T-helper 1 cell treated with Interleukin-12 subunit alpha and Interleukin-12 subunit beta and Interleukin-4 antibody, amounts not matched to agents 30 ng/mL and 1 ng/mL, for 36 hours (primary cell): ENCODE measurements at regions not wholly inside any gene's neighbourhood (a gene's known extent, or its start where the extent isn't known, plus 50 kb on each side); places are given as distances from the start of the nearest gene placed in this dataset.

Experiments
- intact Hi-C: fragments of 100-400 bp; cut with micrococcal nuclease; formaldehyde crosslinking; loops from one replicate; pipeline ENCODE4 v1.15.1; 2024

DNA sequence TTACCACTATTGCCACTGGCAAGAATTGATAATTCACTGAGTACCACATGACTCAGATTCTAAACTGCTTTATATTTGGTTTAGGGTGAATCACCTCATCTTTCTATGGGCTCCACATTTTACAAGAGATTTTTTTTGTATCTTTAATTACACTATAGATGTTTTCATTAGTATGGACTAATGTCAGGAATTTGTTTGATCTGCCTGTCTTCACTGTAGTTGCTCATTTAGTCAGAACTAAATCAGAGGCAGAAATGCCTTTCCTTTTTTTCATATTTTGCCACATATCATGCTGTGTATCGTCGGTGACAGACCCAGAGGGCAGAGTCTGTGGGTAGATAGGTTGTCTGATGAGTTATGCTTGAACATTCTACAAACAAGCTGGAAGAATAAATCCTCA lies 524.1 kb downstream of the METTL15 start:
- intact Hi-C loops = no loop called here

GRCh38 chr11:28631148-28631547 lies 523.0 kb downstream of the METTL15 start:
- intact Hi-C loops = no loop called here

DNA sequence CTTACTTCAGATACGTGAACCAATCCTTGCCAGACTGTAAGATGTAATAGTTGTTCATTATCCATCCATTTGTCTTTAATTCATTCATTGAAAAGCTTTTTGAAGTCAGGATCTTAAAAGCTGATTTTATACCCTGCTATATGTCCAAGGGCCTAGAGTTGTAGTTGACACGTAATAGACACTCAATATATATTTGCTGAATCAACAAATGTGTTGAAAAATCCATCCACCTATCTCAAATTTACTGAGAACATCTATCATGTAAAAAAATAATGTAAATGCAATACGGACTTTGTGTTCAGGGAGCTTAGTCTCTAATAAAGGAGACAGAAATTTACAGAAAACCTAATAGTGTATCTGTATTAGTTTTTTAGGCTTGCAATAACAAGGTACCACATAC lies 521.0 kb downstream of the METTL15 start:
- intact Hi-C loops = no loop called here

- intact Hi-C loops = no loop called here
These were observed 520.2 kb downstream of the METTL15 start for GRCh38 chr11:28628412-28628811.

- intact Hi-C loops = no loop called here
These were observed 519.6 kb downstream of the METTL15 start for GRCh38 chr11:28627690-28628255.

GRCh38 chr11:28625532-28625931 lies 517.3 kb downstream of the METTL15 start:
- intact Hi-C loops = no loop called here

- intact Hi-C loops = no loop called here
These were observed 513.6 kb downstream of the METTL15 start for GRCh38 chr11:28621753-28622152.

DNA sequence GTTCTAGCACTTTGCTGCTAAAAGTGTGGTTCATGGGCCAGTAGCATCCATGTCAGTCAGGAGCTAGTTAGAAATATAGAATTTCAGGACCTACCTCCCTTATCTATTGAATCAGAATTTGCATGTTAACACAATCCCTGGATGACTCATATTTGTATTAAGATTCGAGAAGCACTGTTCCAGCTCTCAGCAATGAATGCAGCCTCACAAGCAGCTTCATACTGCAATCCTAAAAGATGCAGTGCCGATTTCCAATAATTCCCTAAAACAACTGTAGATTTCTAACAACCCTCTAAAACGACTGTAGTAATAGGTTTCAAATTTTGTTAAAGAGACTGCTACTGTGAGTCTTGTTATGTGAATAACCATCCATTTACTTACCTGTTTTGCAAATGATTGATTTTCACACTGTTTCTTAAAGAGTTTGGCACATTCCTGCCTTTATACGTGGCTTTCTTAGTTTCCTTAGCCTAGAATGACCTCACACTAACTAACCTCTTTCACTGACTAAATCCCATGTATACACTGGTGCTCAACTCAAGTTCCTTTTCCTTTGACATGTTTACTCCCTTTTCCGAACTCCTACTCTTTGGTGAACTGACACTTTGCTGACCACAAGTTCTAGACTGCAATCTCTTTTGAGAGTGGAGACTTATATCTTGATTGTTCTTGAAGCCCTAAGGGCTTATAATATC lies 511.8 kb downstream of the METTL15 start:
- intact Hi-C loops = no loop called here

DNA sequence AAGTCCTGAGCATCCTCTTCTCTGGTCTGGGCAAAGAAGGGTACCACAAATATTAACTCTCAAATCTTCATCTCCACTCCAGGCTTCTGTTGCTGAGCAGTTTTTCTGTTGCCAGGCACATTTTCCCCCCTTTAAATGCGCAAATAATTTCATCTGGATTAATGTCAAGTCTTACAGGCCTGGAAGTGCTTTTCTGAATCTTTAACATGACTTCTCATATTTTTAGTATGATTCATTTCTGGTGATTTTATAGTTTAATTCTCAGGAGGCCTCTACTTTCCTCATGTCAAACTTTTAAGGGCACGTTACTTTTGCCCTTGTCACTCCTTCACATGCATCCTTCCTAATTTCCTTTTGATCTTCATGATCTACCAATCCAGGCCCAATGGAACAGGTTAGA lies 510.2 kb downstream of the METTL15 start:
- intact Hi-C loops = no loop called here

DNA sequence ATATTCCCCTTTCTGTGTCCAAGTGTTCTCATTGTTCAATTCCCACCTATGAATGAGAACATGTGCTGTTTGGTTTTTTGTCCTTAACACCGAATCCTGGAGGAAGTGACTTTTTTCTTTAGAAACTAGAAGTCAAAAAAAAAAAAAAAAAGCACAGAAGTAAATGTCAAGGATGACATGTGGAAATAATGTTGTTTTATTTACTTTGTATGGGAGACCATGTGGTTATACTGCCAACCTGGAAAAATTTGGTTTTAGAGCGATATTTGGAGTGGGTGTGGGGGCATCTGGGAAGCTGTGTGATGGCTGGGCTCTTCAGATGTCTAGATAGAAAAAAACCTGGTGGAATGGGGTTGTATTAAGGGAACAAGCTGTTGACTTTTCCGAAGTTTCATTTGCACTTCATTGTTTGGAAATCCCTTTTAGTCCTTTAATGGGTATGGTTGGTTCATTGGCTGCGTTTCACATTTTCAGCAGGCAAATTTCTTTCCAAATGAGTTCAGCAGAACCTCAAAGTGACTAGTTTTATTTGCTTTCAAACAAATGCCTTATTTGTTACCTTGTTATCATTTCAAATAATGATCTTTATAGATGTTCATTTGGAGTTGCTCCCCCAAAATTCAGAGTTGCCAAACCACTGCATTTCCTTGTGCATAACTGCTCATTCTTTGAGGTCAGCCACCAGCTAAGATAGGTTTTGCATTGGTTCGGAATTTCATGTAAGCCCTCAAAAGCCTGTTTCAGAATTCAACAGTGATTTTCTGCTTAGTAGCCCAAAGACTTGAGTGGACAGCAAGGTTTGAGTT lies 508.2 kb downstream of the METTL15 start:
- intact Hi-C loops = no loop called here

DNA sequence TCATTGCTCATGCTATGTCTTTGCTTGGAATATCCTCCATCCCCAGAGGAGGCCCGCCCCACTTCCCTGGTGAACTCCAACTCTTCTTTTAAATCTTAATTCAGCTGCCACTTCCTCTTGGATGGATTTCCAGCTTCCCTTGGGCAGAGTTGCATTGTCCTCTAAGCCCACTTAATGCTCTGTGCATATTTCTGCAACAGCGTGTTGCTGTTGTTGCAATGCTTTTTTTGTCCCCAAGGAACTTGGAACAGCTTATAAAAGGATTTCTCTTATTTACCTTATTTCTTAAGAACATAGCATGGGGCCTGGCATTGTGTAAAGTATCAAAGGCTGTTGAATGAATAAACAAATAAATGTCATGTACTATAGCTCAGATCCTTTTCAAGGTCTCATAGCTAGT lies 507.4 kb downstream of the METTL15 start:
- intact Hi-C loops = no loop called here

DNA sequence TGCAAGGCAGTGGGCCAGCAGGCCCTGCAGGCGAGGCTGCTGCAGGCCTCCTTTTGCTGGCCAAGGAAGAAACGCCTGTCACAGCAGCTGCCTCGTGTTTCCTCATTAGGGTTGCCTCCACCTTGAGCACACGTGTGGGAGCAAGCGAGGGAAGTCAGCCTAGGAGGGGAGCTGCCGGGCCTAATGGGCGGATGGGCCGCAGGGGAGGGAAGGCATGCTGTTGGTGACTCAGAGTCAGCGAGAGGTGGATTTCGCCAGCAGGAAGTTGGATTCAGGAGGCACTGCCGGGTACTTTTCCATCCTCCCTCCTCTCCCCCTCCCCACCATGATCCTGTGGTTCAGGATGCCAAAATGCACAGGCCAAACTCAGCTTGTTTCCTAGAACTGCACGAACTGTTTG lies 498.7 kb downstream of the METTL15 start:
- intact Hi-C loops = no loop called here

GRCh38 chr11:28599656-28600055 lies 491.5 kb downstream of the METTL15 start:
- intact Hi-C loops = no loop called here

- intact Hi-C loops = no loop called here
These were observed 490.3 kb downstream of the METTL15 start for GRCh38 chr11:28598531-28598930.

DNA sequence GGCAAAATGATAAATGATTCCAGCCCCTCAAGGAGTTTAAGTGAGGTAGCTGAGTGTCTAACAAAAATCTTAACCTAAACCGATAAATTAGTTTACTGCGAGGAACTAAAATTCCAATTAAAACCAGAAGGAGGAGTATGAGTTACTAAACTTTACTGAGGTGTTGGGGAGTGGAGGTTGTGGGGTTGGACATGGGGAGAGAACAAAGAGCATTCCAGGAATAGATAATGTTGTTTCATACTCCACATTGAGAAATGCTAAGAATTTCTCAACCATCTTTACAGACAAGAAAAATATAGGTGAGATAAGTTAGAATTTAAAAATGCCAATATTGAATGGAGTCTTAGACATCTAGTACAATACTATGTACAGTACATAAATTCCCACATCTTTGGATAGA lies 488.6 kb downstream of the METTL15 start:
- intact Hi-C loops = no loop called here

DNA sequence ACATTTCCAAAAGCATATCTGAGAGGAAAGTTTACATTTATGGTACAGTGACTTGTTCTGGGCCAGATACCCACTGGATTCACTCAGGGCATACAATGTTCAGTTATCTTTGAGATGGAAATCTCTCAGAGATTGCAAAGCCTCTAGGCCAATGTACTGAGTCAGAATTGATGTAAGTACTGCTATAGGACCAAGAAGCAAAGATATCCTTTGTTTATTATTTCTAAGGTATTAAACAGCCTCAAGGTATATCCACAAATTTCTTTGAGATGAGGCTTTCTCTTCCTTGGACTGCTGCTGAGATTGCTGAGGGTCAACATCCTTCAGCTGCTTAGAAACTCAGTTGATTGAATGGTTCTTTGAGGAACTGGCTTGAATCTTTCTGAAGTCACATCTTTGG lies 484.0 kb downstream of the METTL15 start:
- intact Hi-C loops = no loop called here

- intact Hi-C loops = no loop called here
These were observed 476.8 kb downstream of the METTL15 start for GRCh38 chr11:28584992-28585391.

GRCh38 chr11:28582506-28582905 lies 474.3 kb downstream of the METTL15 start:
- intact Hi-C loops = no loop called here

GRCh38 chr11:28581286-28582242 lies 473.4 kb downstream of the METTL15 start:
- intact Hi-C loops = no loop called here

- intact Hi-C loops = no loop called here
These were observed 463.2 kb downstream of the METTL15 start for GRCh38 chr11:28571371-28571770.

GRCh38 chr11:28569106-28569505 lies 460.9 kb downstream of the METTL15 start:
- intact Hi-C loops = no loop called here
